Epithelial cell of proximal tubule (primary cell): ENCODE measurements at regions not wholly inside any gene's neighbourhood (a gene's known extent, or its start where the extent isn't known, plus 50 kb on each side); places are given as distances from the start of the nearest gene placed in this dataset.
A peak's percentile ranks its signal among the peaks of the same experiment; 100 is the strongest.

Experiments
- DNase-seq: peaks from one replicate; pipeline ENCODE4 v3.0.0-alpha.2; 2011; ENCODE audit warnings: low read depth
- H3K4me3 ChIP-seq: 2 replicates; pipeline ENCODE4 v1.5.1; 2011; ENCODE audit warnings: low read depth, mild to moderate bottlenecking, low read length
- CTCF ChIP-seq: conservative IDR thresholded peaks from 2 replicates; pipeline ENCODE4 v1.5.1; 2012; ENCODE audit warnings: low read depth, mild to moderate bottlenecking, low read length

GRCh38 chr7:84684836-84685480, 490.4 kb upstream of the SEMA3A start:
- DNase-seq, result no peak
- no peak overlapping the region for H3K4me3 ChIP-seq
- TF ChIP-seq CTCF, result no peak

GRCh38 chr7:84682543-84682942, 488.0 kb upstream of the SEMA3A start:
- H3K4me3 ChIP-seq, result no peak overlapping the region
- DNase-seq, result no peak
- no peak for TF ChIP-seq CTCF

- no peak for TF ChIP-seq CTCF
- DNase-seq, result no peak
- no peak overlapping the region for H3K4me3 ChIP-seq
Measured at GRCh38 chr7:84678841-84679240, 484.3 kb upstream of the SEMA3A start.

- no peak for DNase-seq
- no peak overlapping the region for H3K4me3 ChIP-seq
- no peak for TF ChIP-seq CTCF
Measured at GRCh38 chr7:84677117-84677732, 482.6 kb upstream of the SEMA3A start.

GRCh38 chr7:84675633-84676034, 481.0 kb upstream of the SEMA3A start:
- DNase-seq, result no peak
- no peak for TF ChIP-seq CTCF

GRCh38 chr7:84674236-84674913, 479.8 kb upstream of the SEMA3A start:
- DNase-seq, result peak; percentile 35
- no peak for TF ChIP-seq CTCF
- no peak overlapping the region for H3K4me3 ChIP-seq

More at GRCh38 chr7:84675633-84676034, 481.0 kb upstream of the SEMA3A start:
- no peak overlapping the region for H3K4me3 ChIP-seq
